ENCODE measurements at regions not wholly inside any gene's neighbourhood (a gene's known extent, or its start where the extent isn't known, plus 50 kb on each side); places are given as distances from the start of the nearest gene placed in this dataset.

DNA sequence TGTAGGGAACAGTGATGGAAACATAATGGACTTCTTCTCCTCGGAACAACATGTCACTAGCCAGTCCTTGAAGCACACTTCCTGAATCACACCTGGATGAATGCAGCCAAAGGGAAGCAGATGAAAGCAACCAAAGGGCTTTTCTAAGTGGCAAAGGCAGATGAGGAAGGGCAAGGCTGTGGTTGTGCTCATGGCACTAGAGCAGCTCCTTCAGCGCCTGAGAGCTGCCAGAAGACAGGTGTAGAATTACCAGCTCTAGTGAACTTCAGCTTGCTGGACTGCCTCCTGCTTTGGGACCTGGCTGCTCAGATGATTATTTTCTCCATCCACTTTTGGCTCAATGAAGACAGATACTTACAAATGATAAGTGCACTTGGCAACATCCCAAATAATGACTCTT is 1372.1 kb upstream of the SEL1L start:
- TF ChIP-seq, protein P1, sequence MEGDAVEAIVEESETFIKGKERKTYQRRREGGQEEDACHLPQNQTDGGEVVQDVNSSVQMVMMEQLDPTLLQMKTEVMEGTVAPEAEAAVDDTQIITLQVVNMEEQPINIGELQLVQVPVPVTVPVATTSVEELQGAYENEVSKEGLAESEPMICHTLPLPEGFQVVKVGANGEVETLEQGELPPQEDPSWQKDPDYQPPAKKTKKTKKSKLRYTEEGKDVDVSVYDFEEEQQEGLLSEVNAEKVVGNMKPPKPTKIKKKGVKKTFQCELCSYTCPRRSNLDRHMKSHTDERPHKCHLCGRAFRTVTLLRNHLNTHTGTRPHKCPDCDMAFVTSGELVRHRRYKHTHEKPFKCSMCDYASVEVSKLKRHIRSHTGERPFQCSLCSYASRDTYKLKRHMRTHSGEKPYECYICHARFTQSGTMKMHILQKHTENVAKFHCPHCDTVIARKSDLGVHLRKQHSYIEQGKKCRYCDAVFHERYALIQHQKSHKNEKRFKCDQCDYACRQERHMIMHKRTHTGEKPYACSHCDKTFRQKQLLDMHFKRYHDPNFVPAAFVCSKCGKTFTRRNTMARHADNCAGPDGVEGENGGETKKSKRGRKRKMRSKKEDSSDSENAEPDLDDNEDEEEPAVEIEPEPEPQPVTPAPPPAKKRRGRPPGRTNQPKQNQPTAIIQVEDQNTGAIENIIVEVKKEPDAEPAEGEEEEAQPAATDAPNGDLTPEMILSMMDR (IDR thresholded peaks at IDR 0.05; ENCODE audit: insufficient read depth, missing control alignments), result no peak
- DNase-seq (ENCODE audit: insufficient read length, low spot score) (no peak), FAIRE-seq (no peak)

DNA sequence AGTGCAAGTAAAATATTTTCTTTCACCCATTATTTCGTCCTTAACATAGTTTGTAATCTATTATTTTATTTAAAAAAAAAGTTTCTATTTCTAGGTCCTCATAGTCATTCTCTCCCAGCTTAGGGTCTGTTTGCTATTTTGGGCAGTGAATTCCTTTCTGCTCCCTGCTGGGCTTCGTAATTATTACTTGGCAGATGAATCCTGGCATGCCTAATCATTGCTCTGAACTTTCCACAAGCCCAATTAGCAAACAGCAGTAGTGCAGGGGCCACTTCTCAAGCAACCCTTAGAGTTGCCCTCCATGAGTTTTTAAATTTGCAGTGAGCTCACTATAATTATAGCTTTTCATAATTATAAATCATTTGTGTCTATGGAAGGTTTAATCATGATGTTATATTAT is 1378.3 kb upstream of the SEL1L start:
- TF ChIP-seq, protein P1 (IDR thresholded peaks at IDR 0.05; ENCODE audit: insufficient read depth, missing control alignments), result no peak
- DNase-seq (ENCODE audit: insufficient read length, low spot score) (no peak), FAIRE-seq (no peak)

DNA sequence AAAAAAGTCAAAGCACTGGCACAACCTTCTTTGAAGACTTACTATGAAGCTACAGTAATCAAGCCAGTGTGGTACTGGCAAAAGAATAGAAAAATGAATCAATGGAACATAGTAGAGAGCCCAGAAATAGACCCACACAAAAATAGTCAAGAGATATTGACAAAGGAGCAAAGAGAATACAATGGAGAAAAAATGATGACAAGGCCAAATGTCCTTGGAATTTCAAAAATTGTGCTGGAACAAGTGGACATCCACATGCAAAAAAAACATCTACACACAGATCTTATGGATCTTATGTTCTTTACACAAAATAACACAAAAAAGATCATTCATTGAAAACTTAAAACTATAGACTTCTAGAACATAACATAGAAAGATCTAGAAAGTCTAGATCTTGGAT is 1379.7 kb upstream of the SEL1L start:
- DNase-seq (ENCODE audit: insufficient read length, low spot score), result no peak
- no peak for FAIRE-seq
- TF ChIP-seq, protein P1 (IDR thresholded peaks at IDR 0.05; ENCODE audit: insufficient read depth, missing control alignments), result no peak

DNA sequence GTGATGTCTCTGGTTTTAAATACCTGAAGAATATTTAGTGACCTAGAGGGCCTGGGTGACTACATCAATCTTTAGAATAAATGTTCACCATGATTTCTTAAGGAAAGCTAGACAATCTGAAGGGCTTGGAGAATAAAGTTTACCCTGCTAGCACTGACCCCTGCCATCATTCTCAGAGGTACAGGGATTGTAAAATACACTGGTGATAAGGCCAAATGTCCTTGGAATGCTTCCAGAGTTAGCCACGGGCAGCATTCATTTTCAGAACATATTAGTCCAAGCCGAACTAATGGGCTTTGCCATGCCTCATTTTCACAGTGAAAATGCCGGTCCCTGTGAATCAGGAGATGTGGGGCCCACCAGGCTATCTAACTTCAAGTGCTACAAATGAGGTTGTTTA is 1381.7 kb upstream of the SEL1L start:
- DNase-seq (ENCODE audit: insufficient read length, low spot score) (no peak), FAIRE-seq (no peak)
- TF ChIP-seq, protein P1 (IDR thresholded peaks at IDR 0.05; ENCODE audit: insufficient read depth, missing control alignments), result no peak

- DNase-seq (ENCODE audit: insufficient read length, low spot score) (no peak), FAIRE-seq (no peak)
- TF ChIP-seq, protein P1 (IDR thresholded peaks at IDR 0.05; ENCODE audit: insufficient read depth, missing control alignments), result no peak
Measured at GRCh38 chr14:82935691-82936090, 1402.0 kb upstream of the SEL1L start.

DNA sequence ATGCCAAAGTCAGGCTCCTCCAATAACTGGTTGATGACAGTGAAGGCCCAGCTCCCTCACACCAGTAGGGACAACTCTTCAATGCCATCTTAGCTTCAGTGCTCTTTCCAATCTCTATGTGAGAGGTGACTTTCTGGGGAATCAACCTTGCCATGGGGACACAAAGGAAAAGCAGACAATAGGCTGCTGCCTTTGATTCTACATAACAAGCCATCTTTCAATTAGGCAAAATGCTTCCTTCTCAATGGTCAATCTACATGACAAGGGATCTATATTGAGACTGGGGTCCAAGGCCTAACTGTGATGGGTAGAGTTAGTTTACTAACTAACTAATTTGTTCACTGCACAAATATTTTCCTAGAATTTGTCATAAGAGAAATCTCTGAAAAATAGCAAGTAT is 1417.5 kb upstream of the SEL1L start:
- TF ChIP-seq, protein P1 (IDR thresholded peaks at IDR 0.05; ENCODE audit: insufficient read depth, missing control alignments), result no peak
- DNase-seq (ENCODE audit: insufficient read length, low spot score) (no peak), FAIRE-seq (no peak)

- DNase-seq (ENCODE audit: insufficient read length, low spot score) (no peak), FAIRE-seq (no peak)
Measured at GRCh38 chr14:82963756-82964155, 1430.1 kb upstream of the SEL1L start.

More at GRCh38 chr14:82963756-82964155, 1430.1 kb upstream of the SEL1L start:
- TF ChIP-seq, protein P1 (IDR thresholded peaks at IDR 0.05; ENCODE audit: insufficient read depth, missing control alignments), result no peak
